HepG2 (cell line): ENCODE measurements at regions not wholly inside any gene's neighbourhood (a gene's known extent, or its start where the extent isn't known, plus 50 kb on each side); places are given as distances from the start of the nearest gene placed in this dataset.
A peak's percentile ranks its signal among the peaks of the same experiment; 100 is the strongest.

Experiments
- ATAC-seq: fragments of 200-7000 bp; cut with Tn5 transposase; 3 replicates; pipeline ENCODE4 v1.9.1; 2020; ENCODE audit warnings: mild to moderate bottlenecking, moderate library complexity
- BruUV-seq: library from RNA; stranded (reverse); fragments of 400-500 nt; replicated peaks from 2 replicates; lab custom pipeline; 2021; lab: Mats Ljungman, UMichigan
- CTCF ChIA-PET: fragments of 300-600 bp; formaldehyde crosslinking; extraction: SDS; loops from one replicate; lab custom pipeline; 2021; ENCODE audit warnings: low total read pairs, inconsistent platforms, low intra/inter-chr PET ratio; lab: Yijun Ruan, JAX
- POLR2A ChIA-PET: fragments of 350-600 bp; sonication (Branson Sonifier 250); formaldehyde crosslinking; loops from one replicate; lab custom pipeline; 2020; ENCODE audit warnings: antibody characterized with exemption, inconsistent platforms; lab: Yijun Ruan, JAX
- DNase-seq: peaks from one replicate; pipeline ENCODE4 v3.0.0-alpha.2; 2015; ENCODE audit warnings: low spot score
- FAIRE-seq: peaks from 3 replicates; lab custom pipeline; 2011; peaks lifted over from hg19 to GRCh38; lab: Jason Lieb, UNC
- H2AFZ ChIP-seq: one replicate; pipeline ENCODE4 v1.6.1; 2011; ENCODE audit warnings: low read length, inconsistent platforms
- H3K27ac ChIP-seq: fragments of 300-600 bp; 3 replicates; pipeline ENCODE4 v1.8.0; 2011; ENCODE audit warnings: mixed run types, mild to moderate bottlenecking, mixed read lengths, low read length, inconsistent platforms; ENCODE audit not compliant: insufficient read depth; ENCODE audit errors: extremely low read length
- H3K27me3 ChIP-seq, 2 experiments: fragments of 200-600 bp in 1 of 2; 2 replicates in 1 of 2; 3 replicates in 1 of 2; pipeline versions ENCODE4 v1.6.0 to v1.8.0; 2011; ENCODE audit warnings: low read length in 2 of 2, mild to moderate bottlenecking in 2 of 2, moderate library complexity in 2 of 2, inconsistent platforms in 1 of 2; ENCODE audit not compliant: insufficient read depth in 2 of 2, control insufficient read depth in 1 of 2
- H3K36me3 ChIP-seq, 2 experiments: fragments of 200-600 bp in 1 of 2; replicated peaks in 1 of 2; 2 replicates in 1 of 2; 3 replicates in 1 of 2; pipeline versions ENCODE4 v1.5.1 to v1.8.0; 2011; ENCODE audit warnings: low read length in 2 of 2, inconsistent platforms in 1 of 2; ENCODE audit not compliant: insufficient read depth in 2 of 2, control insufficient read depth in 1 of 2
- H3K4me1 ChIP-seq: 2 replicates; pipeline ENCODE4 v1.5.1; 2012; ENCODE audit warnings: low read length, inconsistent platforms; ENCODE audit not compliant: insufficient read depth
- H3K4me2 ChIP-seq: 2 replicates; pipeline ENCODE4 v1.6.0; 2011; ENCODE audit warnings: low read depth, low read length, inconsistent platforms
- H3K4me3 ChIP-seq, 3 experiments: fragments of 200-600 bp in 1 of 3; sonication (generic), shearing (Covaris generic) in 1 of 3; replicated peaks in 1 of 3; 2 replicates each; pipeline ENCODE4 v1.5.1; 2011 to 2016; ENCODE audit warnings: low read length in 3 of 3, inconsistent platforms in 2 of 3, low read depth in 2 of 3, mild to moderate bottlenecking in 2 of 3, control low read depth in 1 of 3, mixed read lengths in 1 of 3; ENCODE audit not compliant: insufficient read depth in 1 of 3
- H3K79me2 ChIP-seq: one replicate; pipeline ENCODE4 v1.6.1; 2011; ENCODE audit warnings: low read length, inconsistent platforms; ENCODE audit not compliant: insufficient read depth
- H3K9ac ChIP-seq: 2 replicates; pipeline ENCODE4 v1.6.0; 2011; ENCODE audit warnings: mild to moderate bottlenecking, low read depth, low read length, inconsistent platforms; ENCODE audit not compliant: insufficient read depth
- H3K9me3 ChIP-seq: 2 replicates; pipeline ENCODE4 v1.5.1; 2012; ENCODE audit warnings: mild to moderate bottlenecking, low read length
- H4K20me1 ChIP-seq: 2 replicates; pipeline ENCODE4 v1.6.0; 2011; ENCODE audit warnings: inconsistent platforms, mild to moderate bottlenecking, low read length, moderate library complexity; ENCODE audit not compliant: insufficient read depth
- IRX3 ChIP-seq: sonication (generic); formaldehyde crosslinking; IDR thresholded peaks from 2 replicates; pipeline ENCODE4 v1.8.1; 2023; ENCODE audit warnings: mild to moderate bottlenecking, low read depth, missing genetic modification reagents, borderline replicate concordance
- MAFF ChIP-seq: IDR thresholded peaks from 2 replicates; pipeline ENCODE4 v1.6.1; 2011; ENCODE audit warnings: low read depth, low read length, improper control_type of control experiment
- MAFK ChIP-seq, 2 experiments: IDR thresholded peaks in 1 of 2; conservative IDR thresholded peaks in 1 of 2; 2 replicates each; pipeline ENCODE4 v1.6.1; 2011; ENCODE audit warnings: improper control_type of control experiment in 2 of 2, low read length in 2 of 2
- TFE3 ChIP-seq: IDR thresholded peaks from 2 replicates; pipeline ENCODE4 v1.6.1; 2016
- ZNF768 ChIP-seq: sonication (generic); formaldehyde crosslinking; IDR thresholded peaks from 2 replicates; pipeline ENCODE4 v1.4.0; 2020; ENCODE audit warnings: missing genetic modification reagents
- ZNF775 ChIP-seq: sonication (generic); formaldehyde crosslinking; IDR thresholded peaks from 2 replicates; pipeline ENCODE4 v1.4.0; 2020; ENCODE audit warnings: missing genetic modification reagents, mild to moderate bottlenecking, moderate library complexity, borderline replicate concordance
- ZSCAN21 ChIP-seq: sonication (generic); formaldehyde crosslinking; IDR thresholded peaks from 2 replicates; pipeline ENCODE4 v1.8.0; 2022; ENCODE audit warnings: mild to moderate bottlenecking, missing genetic modification reagents, moderate library complexity, borderline replicate concordance
- WGBS: methylation state at CpG from one replicate; pipeline ENCODE4 v1.1.6; 2017; ENCODE audit warnings: low lambda C conversion rate; 5-methylcytosine and 5-hydroxymethylcytosine counted together
- in situ Hi-C: cut with HindIII; loops from 2 replicates; pipeline ENCODE4 v1.10.0; 2017; ENCODE audit warnings: low pct_unique_long_range_greater_than_20kb; ENCODE audit not compliant: extremely low pct_ligation_motif_present
- intact Hi-C: fragments of 100-400 bp; cut with micrococcal nuclease; formaldehyde crosslinking; loops from one replicate; pipeline ENCODE4 v1.10.0; 2022; ENCODE audit not compliant: unreplicated experiment

- no peak for TF ChIP-seq TFE3
- TF ChIP-seq MAFK (conservative IDR thresholded peaks at IDR 0.05 in 1 of 2, IDR thresholded peaks at IDR 0.05 in 1 of 2; ENCODE audit: low read length in 2 of 2): peak in 1 of 2 experiments; percentile 68; a peak in 2 of 4 replicates
- 0 out of 2 replicates have a peak, but pooled peaks have one; percentile 20 for TF ChIP-seq MAFF
- Histone ChIP-seq H3K27me3 (no peaks in the 10 kb centered on the region), H3K4me1 (no peaks in the 10 kb centered on the region), H3K4me2 (no peak overlapping the region), H3K27ac (no peak overlapping the region), H2AFZ (no peak overlapping the region), H3K9ac (no peak overlapping the region), H3K4me3 (no peak overlapping the region), H4K20me1 (no peaks in the 10 kb centered on the region), H3K36me3 (no peaks in the 10 kb centered on the region), H3K79me2 (no peaks in the 10 kb centered on the region), H3K9me3 (no peaks in the 10 kb centered on the region)
- in situ Hi-C loops (no loop called here), intact Hi-C loops (no loop called here)
- ATAC-seq: no peak
- WGBS: 2% methylated on average over 2 of the region's 2 CpGs
- no peak for DNase-seq
- POLR2A ChIA-PET: no interaction called here
- BruUV-seq: no TSS peak
- CTCF ChIA-PET: no interaction called here
- no peak for FAIRE-seq
These were observed 1210.0 kb downstream of the SLITRK1 start for GRCh38 chr13:82672248-82672647.

GRCh38 chr13:82664183-82664582, 1218.1 kb downstream of the SLITRK1 start:
- no peaks in the 10 kb centered on the region for H3K27me3 ChIP-seq
- intact Hi-C loops (no loop called here), in situ Hi-C loops (no loop called here)
- ATAC-seq: no peak
- H3K9me3 ChIP-seq: no peaks in the 10 kb centered on the region; the same call in 1 of the 2 replicates
- H3K4me3 ChIP-seq: no peak overlapping the region
- no peak overlapping the region for H3K27ac ChIP-seq
- FAIRE-seq: no peak
- DNase-seq: no peak
- H3K79me2 ChIP-seq: no peaks in the 10 kb centered on the region
- H3K36me3 ChIP-seq: no peaks in the 10 kb centered on the region
- H4K20me1 ChIP-seq: no peaks in the 10 kb centered on the region
- BruUV-seq: no TSS peak
- POLR2A ChIA-PET: no interaction called here
- H3K4me1 ChIP-seq: no peaks in the 10 kb centered on the region
- no peak overlapping the region for H3K4me2 ChIP-seq
- WGBS: 0% methylated on average over 1 of the region's 1 CpG
- TF ChIP-seq ZNF768 (CRISPR knock-in tag) (no peak), ZNF775 (CRISPR knock-in tag) (no peak), ZSCAN21 (CRISPR knock-in tag) (no peak), IRX3 (CRISPR knock-in tag) (no peak)
- CTCF ChIA-PET: no interaction called here
- no peak overlapping the region for H3K9ac ChIP-seq
- H2AFZ ChIP-seq: no peak overlapping the region
